GM12865 (cell line): ENCODE measurements at regions not wholly inside any gene's neighbourhood (a gene's known extent, or its start where the extent isn't known, plus 50 kb on each side); places are given as distances from the start of the nearest gene placed in this dataset.

Experiments
- DNase-seq: peaks from one replicate; pipeline ENCODE4 v3.0.0; 2010; ENCODE audit warnings: low read depth
- H3K4me3 ChIP-seq: 2 replicates; pipeline ENCODE4 v1.5.1; 2011; ENCODE audit warnings: mild to moderate bottlenecking, low read depth, low read length, control low read depth
- CTCF ChIP-seq: IDR thresholded peaks from 2 replicates; pipeline ENCODE4 v1.5.1; 2011; ENCODE audit warnings: low read length, control low read depth, low read depth, inconsistent platforms; ENCODE audit not compliant: insufficient read depth; ENCODE audit errors: missing control alignments

- H3K4me3 ChIP-seq = no peak overlapping the region
- no peak for DNase-seq
- no peak for TF ChIP-seq CTCF
Observed at GRCh38 chr22:27523711-27524110, 277.8 kb downstream of the MN1 start.

GRCh38 chr22:27525711-27526110 lies 275.8 kb downstream of the MN1 start:
- no peak overlapping the region for H3K4me3 ChIP-seq
- DNase-seq = no peak
- TF ChIP-seq CTCF = no peak

- DNase-seq = no peak
- TF ChIP-seq CTCF = no peak
- H3K4me3 ChIP-seq = no peak overlapping the region
Observed at GRCh38 chr22:27526901-27527300, 274.7 kb downstream of the MN1 start.

- no peak for DNase-seq
- TF ChIP-seq CTCF = no peak
- no peak overlapping the region for H3K4me3 ChIP-seq
Observed at GRCh38 chr22:27531782-27532530, 269.6 kb downstream of the MN1 start.

GRCh38 chr22:27533105-27533745 lies 268.3 kb downstream of the MN1 start:
- no peak for TF ChIP-seq CTCF
- H3K4me3 ChIP-seq = no peak overlapping the region
- DNase-seq = no peak

- no peak overlapping the region for H3K4me3 ChIP-seq
- DNase-seq = no peak
- no peak for TF ChIP-seq CTCF
Observed at GRCh38 chr22:27534720-27535125, 266.8 kb downstream of the MN1 start.
